Vagina (tissue), 2 donors: ENCODE measurements at regions not wholly inside any gene's neighbourhood (a gene's known extent, or its start where the extent isn't known, plus 50 kb on each side); places are given as distances from the start of the nearest gene placed in this dataset.

Source experiments
- DNase-seq, 2 donors: peaks; one replicate each; pipeline ENCODE4 v3.0.0-alpha.2; 2017; ENCODE audit errors: extremely low spot score in 2 of 2
- H3K27ac ChIP-seq: fragments of 200-600 bp; sonication (generic); one replicate; pipeline ENCODE4 v1.5.1; 2019
- H3K27me3 ChIP-seq: fragments of 200-600 bp; sonication (generic); one replicate; pipeline ENCODE4 v1.5.1; 2019
- H3K36me3 ChIP-seq, 2 donors: fragments of 200-600 bp; sonication (generic); one replicate each; pipeline ENCODE4 v1.5.1; 2017 to 2019
- H3K4me1 ChIP-seq: fragments of 200-600 bp; sonication (generic); one replicate; pipeline ENCODE4 v1.5.1; 2019
- H3K4me3 ChIP-seq, 2 donors: fragments of 200-600 bp; sonication (generic); 1 replicate in 1 of 2; 2 replicates in 1 of 2; pipeline ENCODE4 v1.5.1; 2016 to 2019
- H3K9me3 ChIP-seq: fragments of 200-600 bp; sonication (generic); one replicate; pipeline ENCODE4 v1.5.1; 2019
- POLR2A ChIP-seq, 2 donors: fragments of 450-650 bp; IDR thresholded peaks; one replicate each; pipeline ENCODE4 v1.6.1; 2017; ENCODE audit warnings: antibody characterized with exemption in 2 of 2, mild to moderate bottlenecking in 2 of 2, moderate library complexity in 2 of 2
- POLR2AphosphoS5 ChIP-seq, 2 donors: sonication (generic); formaldehyde crosslinking; IDR thresholded peaks; one replicate each; pipeline ENCODE4 v1.9.0; 2017; ENCODE audit warnings: antibody characterized with exemption in 2 of 2, mild to moderate bottlenecking in 2 of 2, low read depth in 1 of 2; ENCODE audit not compliant: insufficient read depth in 1 of 2
- intact Hi-C: fragments of 100-400 bp; cut with DNase I; formaldehyde crosslinking; loops from one replicate; pipeline ENCODE4 v1.15.1; 2023
- TF ChIP-seq, protein P1 (sequence below), 3 experiments: fragments of 450-650 bp in 2 of 3; fragments of 200-600 bp in 1 of 3; sonication (generic) in 1 of 3; IDR thresholded peaks; one replicate each; pipeline ENCODE4 v1.5.1; 2017 to 2019; ENCODE audit warnings: antibody characterized with exemption in 3 of 3, mild to moderate bottlenecking in 2 of 3, moderate library complexity in 2 of 3

DNA sequence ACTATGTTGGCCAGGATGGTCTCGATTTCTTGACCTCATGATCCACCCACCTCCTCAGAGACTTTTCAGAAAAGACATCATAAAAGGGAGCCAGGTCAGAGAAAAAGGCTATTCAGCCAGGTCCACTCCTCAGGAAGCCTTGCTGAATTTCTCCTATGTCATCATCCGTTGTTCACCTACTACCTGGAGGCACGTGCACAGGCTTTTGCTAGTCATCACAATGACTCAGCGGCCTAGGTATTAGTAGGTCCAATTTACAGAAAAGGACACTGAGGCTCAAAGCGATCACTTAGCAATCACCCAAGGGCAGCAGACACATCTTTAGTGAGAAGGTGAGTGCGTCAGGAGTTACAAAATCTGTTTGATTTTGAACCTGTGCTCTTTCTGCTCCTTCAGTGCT lies 72.3 kb upstream of the RAD23B start:
- Histone ChIP-seq H3K4me3 (no peak overlapping the region), H3K36me3 (no peaks in the 10 kb centered on the region), H3K27ac (no peak overlapping the region), H3K9me3 (no peaks in the 10 kb centered on the region), H3K27me3 (no peaks in the 10 kb centered on the region), H3K4me1 (no peaks in the 10 kb centered on the region)
- TF ChIP-seq, protein P1, sequence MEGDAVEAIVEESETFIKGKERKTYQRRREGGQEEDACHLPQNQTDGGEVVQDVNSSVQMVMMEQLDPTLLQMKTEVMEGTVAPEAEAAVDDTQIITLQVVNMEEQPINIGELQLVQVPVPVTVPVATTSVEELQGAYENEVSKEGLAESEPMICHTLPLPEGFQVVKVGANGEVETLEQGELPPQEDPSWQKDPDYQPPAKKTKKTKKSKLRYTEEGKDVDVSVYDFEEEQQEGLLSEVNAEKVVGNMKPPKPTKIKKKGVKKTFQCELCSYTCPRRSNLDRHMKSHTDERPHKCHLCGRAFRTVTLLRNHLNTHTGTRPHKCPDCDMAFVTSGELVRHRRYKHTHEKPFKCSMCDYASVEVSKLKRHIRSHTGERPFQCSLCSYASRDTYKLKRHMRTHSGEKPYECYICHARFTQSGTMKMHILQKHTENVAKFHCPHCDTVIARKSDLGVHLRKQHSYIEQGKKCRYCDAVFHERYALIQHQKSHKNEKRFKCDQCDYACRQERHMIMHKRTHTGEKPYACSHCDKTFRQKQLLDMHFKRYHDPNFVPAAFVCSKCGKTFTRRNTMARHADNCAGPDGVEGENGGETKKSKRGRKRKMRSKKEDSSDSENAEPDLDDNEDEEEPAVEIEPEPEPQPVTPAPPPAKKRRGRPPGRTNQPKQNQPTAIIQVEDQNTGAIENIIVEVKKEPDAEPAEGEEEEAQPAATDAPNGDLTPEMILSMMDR (IDR thresholded peaks at IDR 0.05): no peak
- TF ChIP-seq POLR2A (IDR thresholded peaks at IDR 0.05): no peak
- no peak for TF ChIP-seq POLR2AphosphoS5 (IDR thresholded peaks at IDR 0.05; ENCODE audit: insufficient read depth in 1 of 2, low read depth in 1 of 2)
- DNase-seq: no peak
- intact Hi-C loops: no loop called here

DNA sequence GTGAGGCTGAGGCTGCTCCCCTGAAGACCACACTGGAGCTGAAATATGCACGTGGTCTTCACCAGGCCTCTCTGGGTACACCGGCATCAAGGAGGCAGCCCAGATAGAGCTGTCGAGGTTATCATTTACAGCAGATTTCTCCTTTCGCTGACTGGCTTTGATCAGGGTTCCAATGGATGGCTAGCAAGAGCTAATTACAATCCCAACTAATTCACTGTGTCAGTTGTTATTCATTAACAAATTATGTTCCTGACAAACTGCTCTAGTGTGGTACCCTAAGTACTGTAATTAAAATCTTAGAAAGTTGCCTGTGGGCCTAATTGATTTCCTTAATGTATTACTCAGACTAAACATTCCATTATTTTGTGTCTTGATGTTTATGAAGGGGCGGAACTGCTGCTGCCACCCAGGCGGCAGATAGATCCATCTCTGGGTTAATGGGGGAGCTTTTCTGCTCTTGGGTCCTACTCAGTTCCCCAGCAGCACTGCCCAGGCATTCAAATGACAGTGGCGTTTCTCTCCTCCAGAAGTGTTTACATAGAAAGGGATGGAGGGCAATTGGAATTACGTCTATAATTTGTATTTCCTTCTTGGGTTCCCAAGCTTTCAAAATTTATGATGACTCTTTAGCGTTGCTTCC lies 71.7 kb upstream of the RAD23B start:
- intact Hi-C loops: no loop called here
- H3K9me3 ChIP-seq: no peaks in the 10 kb centered on the region
- H3K4me1 ChIP-seq: no peaks in the 10 kb centered on the region
- H3K27ac ChIP-seq: no peak overlapping the region
- H3K4me3 ChIP-seq: no peak overlapping the region
- no peaks in the 10 kb centered on the region for H3K27me3 ChIP-seq
- no peak for DNase-seq
- TF ChIP-seq, protein P1 (IDR thresholded peaks at IDR 0.05): no peak
- TF ChIP-seq POLR2A (IDR thresholded peaks at IDR 0.05): no peak
- no peak for TF ChIP-seq POLR2AphosphoS5 (IDR thresholded peaks at IDR 0.05; ENCODE audit: insufficient read depth in 1 of 2, low read depth in 1 of 2)
- H3K36me3 ChIP-seq: no peaks in the 10 kb centered on the region

DNA sequence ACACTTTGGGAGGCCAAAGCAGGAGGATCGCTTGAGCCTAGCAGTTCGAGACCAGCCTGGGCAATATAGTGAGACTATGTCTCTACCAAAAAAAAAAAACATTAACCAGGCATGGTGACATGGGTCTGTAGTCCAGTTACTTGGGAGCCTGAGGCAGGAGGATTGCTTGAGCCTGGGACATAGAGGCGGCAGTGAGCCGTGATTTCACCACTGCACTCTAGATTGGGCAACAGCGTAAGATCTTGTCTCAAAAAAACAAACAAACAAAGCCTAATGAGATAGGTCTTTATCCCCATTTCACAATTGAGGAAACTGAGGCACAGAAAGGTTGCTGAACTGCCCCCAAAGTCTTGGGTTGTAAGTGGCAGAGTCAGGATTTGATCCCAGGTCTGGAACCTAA lies 70.5 kb upstream of the RAD23B start:
- DNase-seq: no peak
- H3K36me3 ChIP-seq: no peaks in the 10 kb centered on the region
- no peaks in the 10 kb centered on the region for H3K4me1 ChIP-seq
- no peak overlapping the region for H3K27ac ChIP-seq
- TF ChIP-seq, protein P1 (IDR thresholded peaks at IDR 0.05): no peak
- no peak for TF ChIP-seq POLR2A (IDR thresholded peaks at IDR 0.05)
- TF ChIP-seq POLR2AphosphoS5 (IDR thresholded peaks at IDR 0.05; ENCODE audit: insufficient read depth in 1 of 2, low read depth in 1 of 2): no peak
- no peak overlapping the region for H3K4me3 ChIP-seq
- H3K27me3 ChIP-seq: no peaks in the 10 kb centered on the region
- intact Hi-C loops: no loop called here
- H3K9me3 ChIP-seq: no peaks in the 10 kb centered on the region

DNA sequence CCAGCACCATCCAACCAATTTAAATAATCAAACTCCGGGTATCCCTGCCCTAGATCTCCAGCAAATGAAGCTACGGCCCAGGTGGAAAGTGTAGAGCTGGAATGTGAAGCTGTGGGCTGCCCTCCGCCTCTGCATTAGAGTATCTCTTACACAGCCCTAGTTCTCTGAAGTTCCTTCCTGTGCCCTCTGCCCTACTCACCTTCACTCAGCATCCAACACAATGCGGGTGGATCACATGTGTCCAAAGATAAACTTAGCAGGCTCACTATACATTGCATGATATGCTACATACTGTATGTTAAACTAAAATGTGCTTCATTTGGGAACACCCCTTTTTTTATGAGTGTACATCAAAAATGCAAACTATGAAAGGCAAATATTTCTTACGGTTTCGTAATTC lies 70.0 kb upstream of the RAD23B start:
- H3K9me3 ChIP-seq: no peaks in the 10 kb centered on the region
- no peak overlapping the region for H3K27ac ChIP-seq
- no peak overlapping the region for H3K4me3 ChIP-seq
- no peak for TF ChIP-seq POLR2A (IDR thresholded peaks at IDR 0.05)
- TF ChIP-seq, protein P1 (IDR thresholded peaks at IDR 0.05): no peak
- no peak for TF ChIP-seq POLR2AphosphoS5 (IDR thresholded peaks at IDR 0.05; ENCODE audit: insufficient read depth in 1 of 2, low read depth in 1 of 2)
- intact Hi-C loops: no loop called here
- no peak for DNase-seq
- H3K36me3 ChIP-seq: no peaks in the 10 kb centered on the region
- no peaks in the 10 kb centered on the region for H3K4me1 ChIP-seq
- H3K27me3 ChIP-seq: no peaks in the 10 kb centered on the region

GRCh38 chr9:107213561-107214028 lies 69.5 kb upstream of the RAD23B start:
- H3K4me3 ChIP-seq: no peak overlapping the region
- no peaks in the 10 kb centered on the region for H3K36me3 ChIP-seq
- no peak for DNase-seq
- H3K4me1 ChIP-seq: no peaks in the 10 kb centered on the region
- no peak for TF ChIP-seq POLR2A (IDR thresholded peaks at IDR 0.05)
- TF ChIP-seq, protein P1 (IDR thresholded peaks at IDR 0.05): no peak
- TF ChIP-seq POLR2AphosphoS5 (IDR thresholded peaks at IDR 0.05; ENCODE audit: insufficient read depth in 1 of 2, low read depth in 1 of 2): no peak
- no peak overlapping the region for H3K27ac ChIP-seq
- no peaks in the 10 kb centered on the region for H3K9me3 ChIP-seq
- no peaks in the 10 kb centered on the region for H3K27me3 ChIP-seq
- intact Hi-C loops: no loop called here
